GM10248 (cell line): ENCODE measurements at regions not wholly inside any gene's neighbourhood (a gene's known extent, or its start where the extent isn't known, plus 50 kb on each side); places are given as distances from the start of the nearest gene placed in this dataset.

Source experiments
- CTCF ChIA-PET: fragments of 300-600 bp; sonication (Branson Sonifier 250); formaldehyde crosslinking; extraction: SDS; loops from one replicate; lab custom pipeline; 2021; ENCODE audit warnings: antibody characterized with exemption; lab: Yijun Ruan, JAX
- POLR2A ChIA-PET: fragments of 350-650 bp; sonication (Branson Sonifier 250); formaldehyde crosslinking; extraction: SDS; loops from one replicate; lab custom pipeline; 2020; ENCODE audit warnings: antibody characterized with exemption; lab: Yijun Ruan, JAX
- DNase-seq: peaks from one replicate; pipeline ENCODE4 v3.0.0; 2012; ENCODE audit errors: extremely low spot score
- TF ChIP-seq, protein P1 (sequence below): IDR thresholded peaks from 2 replicates; pipeline ENCODE4 v1.5.1; 2012; ENCODE audit warnings: mild to moderate bottlenecking, low read depth; ENCODE audit errors: extremely low read depth, missing control alignments, control extremely low read depth

DNA sequence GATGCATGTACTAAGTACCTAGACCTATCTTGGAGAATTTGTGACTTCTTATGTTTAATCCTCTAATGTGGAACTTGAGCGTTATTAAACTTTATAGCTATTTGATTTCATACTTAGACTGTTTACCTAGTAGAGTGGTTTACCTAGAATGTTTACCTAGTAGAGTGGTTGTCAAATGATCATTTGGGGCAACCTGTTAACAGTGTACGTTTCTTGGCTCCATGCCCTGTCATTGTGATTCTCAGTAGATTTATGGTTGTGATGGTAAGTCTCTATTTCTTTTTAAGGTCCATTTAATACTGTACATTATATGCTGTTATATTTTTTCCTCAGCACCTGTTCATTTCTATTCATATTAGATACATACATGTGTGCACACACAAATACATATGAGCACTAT, 233.0 kb upstream of the MAD2L1 start:
- POLR2A ChIA-PET: no interaction called here
- TF ChIP-seq, protein P1, sequence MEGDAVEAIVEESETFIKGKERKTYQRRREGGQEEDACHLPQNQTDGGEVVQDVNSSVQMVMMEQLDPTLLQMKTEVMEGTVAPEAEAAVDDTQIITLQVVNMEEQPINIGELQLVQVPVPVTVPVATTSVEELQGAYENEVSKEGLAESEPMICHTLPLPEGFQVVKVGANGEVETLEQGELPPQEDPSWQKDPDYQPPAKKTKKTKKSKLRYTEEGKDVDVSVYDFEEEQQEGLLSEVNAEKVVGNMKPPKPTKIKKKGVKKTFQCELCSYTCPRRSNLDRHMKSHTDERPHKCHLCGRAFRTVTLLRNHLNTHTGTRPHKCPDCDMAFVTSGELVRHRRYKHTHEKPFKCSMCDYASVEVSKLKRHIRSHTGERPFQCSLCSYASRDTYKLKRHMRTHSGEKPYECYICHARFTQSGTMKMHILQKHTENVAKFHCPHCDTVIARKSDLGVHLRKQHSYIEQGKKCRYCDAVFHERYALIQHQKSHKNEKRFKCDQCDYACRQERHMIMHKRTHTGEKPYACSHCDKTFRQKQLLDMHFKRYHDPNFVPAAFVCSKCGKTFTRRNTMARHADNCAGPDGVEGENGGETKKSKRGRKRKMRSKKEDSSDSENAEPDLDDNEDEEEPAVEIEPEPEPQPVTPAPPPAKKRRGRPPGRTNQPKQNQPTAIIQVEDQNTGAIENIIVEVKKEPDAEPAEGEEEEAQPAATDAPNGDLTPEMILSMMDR: no peak
- no peak for DNase-seq
- CTCF ChIA-PET: interaction anchor here (1.2 kb wide), 1 partner anchor 13 kb away, joined by 3 read pairs; no protein-coding TSS in a partner anchor

DNA sequence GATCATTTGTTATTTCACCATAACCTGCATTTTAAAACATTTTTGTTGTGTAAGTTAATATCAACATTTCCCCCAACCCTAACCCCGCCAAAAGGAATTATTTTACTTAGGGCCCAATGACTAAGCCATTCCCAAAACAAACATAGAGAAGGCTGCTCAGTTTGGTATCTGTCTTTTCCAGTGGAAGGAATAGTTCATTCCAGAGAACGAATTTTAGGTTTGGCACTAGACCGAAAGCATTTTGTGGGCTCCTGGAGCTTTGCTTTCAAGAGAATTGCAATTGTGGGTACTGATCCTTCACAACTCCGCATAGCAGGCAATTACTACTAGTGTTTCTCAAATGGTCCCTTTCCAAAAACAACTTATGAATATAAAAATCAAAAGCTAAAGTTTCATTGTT, 226.7 kb upstream of the MAD2L1 start:
- ChIA-PET POLR2A (no interaction called here), CTCF (interaction anchor here (0.7 kb wide), 1 partner anchor 11 kb away, joined by 3 read pairs; no protein-coding TSS in a partner anchor)
- TF ChIP-seq, protein P1: no peak
- DNase-seq: no peak

DNA sequence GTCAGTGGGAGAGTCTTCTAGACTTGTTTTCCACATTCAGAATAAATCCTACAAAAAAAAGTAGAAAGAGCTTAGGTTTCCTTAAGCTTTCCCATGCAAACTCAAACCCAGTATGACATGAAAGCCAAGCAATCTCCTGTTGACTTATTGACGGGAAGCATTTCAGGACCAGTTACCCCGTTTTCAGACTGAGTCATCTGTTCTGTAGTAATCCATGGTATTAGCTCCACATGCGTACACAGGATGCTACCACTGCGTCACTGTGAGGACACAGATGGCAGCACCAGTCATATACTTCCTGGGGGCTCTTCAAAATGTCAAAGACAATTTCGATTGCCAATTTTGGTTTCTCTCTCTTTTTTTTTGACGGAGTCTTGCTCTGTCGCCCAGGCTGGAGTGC, 224.9 kb upstream of the MAD2L1 start:
- POLR2A ChIA-PET: no interaction called here
- TF ChIP-seq, protein P1: no peak

DNA sequence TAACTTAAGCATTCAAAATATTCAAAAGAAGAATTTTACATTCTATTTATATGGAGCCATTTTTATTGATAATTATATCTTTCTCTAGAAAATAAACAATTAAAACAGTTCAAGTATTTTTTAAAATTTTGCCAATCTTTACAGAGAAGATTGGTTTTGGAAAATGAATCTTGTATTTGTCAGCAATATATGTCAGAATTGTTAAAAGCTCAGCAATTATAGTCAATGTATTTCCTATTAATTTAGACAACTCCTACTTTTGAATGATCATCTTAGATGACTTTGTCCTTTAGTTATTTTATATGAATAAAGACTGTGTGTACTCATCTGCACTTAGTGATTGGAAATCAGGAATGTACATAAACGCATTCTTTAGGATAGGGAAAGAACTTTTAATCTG, 223.9 kb upstream of the MAD2L1 start:
- POLR2A ChIA-PET: no interaction called here
- TF ChIP-seq, protein P1: no peak
- CTCF ChIA-PET: no interaction called here
- DNase-seq: no peak

More for the DNA sequence above, 224.9 kb upstream of the MAD2L1 start:
- DNase-seq: no peak
- CTCF ChIA-PET: no interaction called here

DNA sequence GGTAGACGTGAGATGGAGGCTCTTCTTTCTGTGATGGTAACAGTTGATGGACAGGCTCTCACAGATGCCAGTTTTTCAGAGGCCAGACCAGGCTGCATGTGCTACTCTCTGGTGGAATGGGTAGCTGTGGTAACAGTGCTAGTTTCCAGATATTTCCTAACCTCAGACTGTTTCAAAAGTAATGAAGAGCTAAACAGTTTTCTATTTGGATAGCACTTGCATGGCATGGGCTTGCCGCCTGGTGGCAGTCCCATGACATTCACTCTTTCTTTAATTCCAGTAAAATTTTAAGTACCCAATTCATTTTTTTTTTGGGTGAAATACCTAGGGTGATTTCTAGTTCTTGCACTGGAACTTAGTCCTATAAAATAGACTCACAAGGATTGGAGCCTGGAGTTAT, 220.2 kb upstream of the MAD2L1 start:
- ChIA-PET CTCF (no interaction called here), POLR2A (no interaction called here)
- TF ChIP-seq, protein P1: no peak
- DNase-seq: no peak

DNA sequence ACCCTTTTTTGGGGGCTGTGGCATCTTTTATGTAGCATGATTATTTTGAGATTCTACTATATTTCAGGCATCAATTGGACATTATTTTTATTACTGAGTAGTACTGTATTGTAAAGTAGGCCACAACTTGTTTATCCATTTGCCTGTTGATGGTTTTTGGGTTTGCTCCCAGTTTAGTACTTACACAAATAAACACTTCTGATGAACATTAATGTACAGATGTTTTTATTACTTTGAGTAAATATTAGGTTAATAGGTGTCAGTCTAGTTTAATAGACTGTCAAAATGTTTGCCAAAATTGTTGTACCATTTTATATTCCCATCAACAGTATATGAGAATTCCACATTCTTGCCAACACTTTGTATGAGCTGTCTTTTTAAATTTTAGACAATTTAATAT, 214.9 kb upstream of the MAD2L1 start:
- POLR2A ChIA-PET: no interaction called here
- DNase-seq: no peak
- TF ChIP-seq, protein P1: no peak
- CTCF ChIA-PET: interaction anchor here (0.6 kb wide), 1 partner anchor 12 kb away, joined by 3 read pairs; no protein-coding TSS in a partner anchor
